Panc1 (cell line): ENCODE measurements at regions not wholly inside any gene's neighbourhood (a gene's known extent, or its start where the extent isn't known, plus 50 kb on each side); places are given as distances from the start of the nearest gene placed in this dataset.

Experiments
- CTCF ChIP-seq: fragments of 450-650 bp; IDR thresholded peaks from 2 replicates; pipeline ENCODE4 v1.5.1; 2017; ENCODE audit warnings: mild to moderate bottlenecking
- POLR2AphosphoS5 ChIP-seq: IDR thresholded peaks from 2 replicates; pipeline ENCODE4 v1.6.1; 2012; ENCODE audit warnings: mild to moderate bottlenecking, low read depth, low read length, moderate library complexity
- SIN3A ChIP-seq: IDR thresholded peaks from 2 replicates; pipeline ENCODE4 v1.6.1; 2012; ENCODE audit warnings: low read depth, mild to moderate bottlenecking, low read length, moderate library complexity, borderline replicate concordance; ENCODE audit not compliant: insufficient read depth

GRCh38 chr15:66924889-66925288 lies 140.5 kb upstream of the SMAD3 start:
- no peak for TF ChIP-seq CTCF
- TF ChIP-seq POLR2AphosphoS5, result no peak
- no peak for TF ChIP-seq SIN3A
